ENCODE measurements at regions not wholly inside any gene's neighbourhood (a gene's known extent, or its start where the extent isn't known, plus 50 kb on each side); places are given as distances from the start of the nearest gene placed in this dataset.

- TF ChIP-seq EZH2 (IDR thresholded peaks at IDR 0.05; ENCODE audit: insufficient read depth, poor library complexity, severe bottlenecking) (no peak), EZH2phosphoT487 (IDR thresholded peaks at IDR 0.05; ENCODE audit: insufficient read depth, low read depth) (no peak)
Observed at GRCh38 chr6:138678168-138678567, 95.4 kb upstream of the CCDC28A start.
